NCI-H1105 (cell line): ENCODE measurements at regions not wholly inside any gene's neighbourhood (a gene's known extent, or its start where the extent isn't known, plus 50 kb on each side); places are given as distances from the start of the nearest gene placed in this dataset.
"Not testable (repeated sequence)": the region's sequence is repeated elsewhere in the genome, so short reads cannot be mapped to it uniquely, and the experiment has no call there.

ENCODE experiments used
- DNase-seq: peaks from one replicate; lab custom pipeline; 2025; lab: John Stamatoyannopoulos, UW

DNA sequence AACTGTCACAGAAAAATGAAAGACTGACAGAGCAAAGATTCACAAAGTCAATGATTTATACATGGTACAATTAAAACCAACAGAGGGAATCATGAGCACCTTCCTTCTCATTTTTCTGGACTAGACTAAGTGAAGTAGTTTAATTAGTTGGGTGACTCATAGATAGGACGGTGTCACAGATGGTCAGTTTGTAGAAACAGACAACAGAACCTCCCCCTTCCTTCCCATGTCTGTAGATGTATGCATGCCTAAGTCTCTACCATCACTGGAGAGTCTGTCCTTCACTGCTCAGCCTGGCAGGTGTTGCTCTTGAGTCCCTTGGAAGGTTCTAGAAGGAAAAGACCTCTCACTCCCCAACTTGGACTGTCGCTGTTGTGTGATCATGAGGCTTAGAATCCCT is 75.4 kb upstream of the EEF1E1 start:
- no peak for DNase-seq

DNA sequence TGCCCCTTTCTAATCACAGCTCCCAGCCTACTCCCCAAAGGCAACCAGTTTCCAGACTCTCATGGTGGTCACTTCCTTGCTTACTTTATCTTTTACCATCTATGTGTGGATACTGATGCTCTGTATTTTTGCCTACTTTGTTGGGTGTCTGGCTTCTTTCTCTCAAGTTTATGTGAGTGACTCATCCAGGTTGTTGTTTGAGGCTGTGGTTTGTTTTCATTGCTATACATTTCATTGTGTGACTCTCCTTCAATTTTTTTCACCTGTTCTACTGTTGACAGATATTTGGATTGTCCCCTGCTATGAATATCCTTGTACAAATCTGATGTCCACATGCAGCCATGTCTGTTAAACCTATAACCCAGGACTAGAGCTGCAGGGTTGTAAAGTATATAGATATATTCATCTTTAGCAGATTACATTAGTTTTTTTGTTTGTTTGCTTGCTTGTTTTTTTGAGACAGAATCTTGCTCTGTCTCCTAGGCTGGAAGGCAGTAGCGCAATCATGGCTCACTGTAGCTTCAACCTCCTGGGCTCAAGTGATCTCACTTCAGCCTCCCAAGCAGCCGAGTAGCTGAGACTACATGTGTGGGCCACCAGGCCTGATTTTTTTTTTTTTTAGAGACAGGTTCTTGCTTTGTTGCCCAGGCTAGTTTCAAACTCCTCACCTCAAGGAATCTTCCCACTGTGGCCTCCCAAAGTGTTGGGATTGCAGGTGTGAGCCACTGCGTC is 72.9 kb upstream of the EEF1E1 start:
- DNase-seq: no peak

DNA sequence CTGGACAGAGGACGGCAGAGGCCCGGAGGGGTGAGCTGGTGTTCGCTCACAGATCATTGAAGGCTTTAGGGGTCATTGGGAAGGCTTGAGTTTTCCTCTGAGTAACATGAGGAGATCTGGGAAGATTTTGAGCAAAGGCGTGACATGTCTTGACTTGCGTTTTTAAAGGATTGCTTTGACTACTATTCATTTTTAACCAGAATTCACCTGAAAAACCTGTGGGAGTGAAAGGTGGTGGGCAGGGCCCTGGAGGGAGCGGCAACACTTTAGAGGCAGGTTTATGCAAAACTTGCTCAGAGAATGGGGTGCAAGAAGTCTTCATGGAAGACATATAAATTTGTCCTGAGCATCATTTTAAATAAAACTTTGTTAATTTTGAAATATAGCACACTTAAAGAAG is 72.2 kb upstream of the EEF1E1 start:
- DNase-seq: no peak

DNA sequence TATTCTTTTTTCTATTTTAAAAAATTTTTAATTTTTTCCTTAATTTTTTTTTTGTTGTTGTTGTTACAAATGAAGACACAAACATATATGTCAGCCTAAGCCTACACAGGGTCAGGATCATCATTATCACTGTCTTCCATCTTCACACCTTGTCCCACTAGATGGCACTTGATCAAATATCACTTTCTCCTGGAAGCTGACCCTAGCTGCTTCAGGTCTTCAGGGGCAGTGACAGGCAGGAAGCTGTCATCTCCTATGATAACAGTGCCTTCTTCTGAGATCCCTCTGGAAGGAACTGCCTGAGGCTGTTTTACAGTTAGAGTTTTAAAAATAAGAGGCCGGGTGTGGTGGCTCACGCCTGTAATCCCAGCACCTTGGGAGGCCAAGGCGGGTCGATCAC is 70.2 kb upstream of the EEF1E1 start:
- no peak for DNase-seq

DNA sequence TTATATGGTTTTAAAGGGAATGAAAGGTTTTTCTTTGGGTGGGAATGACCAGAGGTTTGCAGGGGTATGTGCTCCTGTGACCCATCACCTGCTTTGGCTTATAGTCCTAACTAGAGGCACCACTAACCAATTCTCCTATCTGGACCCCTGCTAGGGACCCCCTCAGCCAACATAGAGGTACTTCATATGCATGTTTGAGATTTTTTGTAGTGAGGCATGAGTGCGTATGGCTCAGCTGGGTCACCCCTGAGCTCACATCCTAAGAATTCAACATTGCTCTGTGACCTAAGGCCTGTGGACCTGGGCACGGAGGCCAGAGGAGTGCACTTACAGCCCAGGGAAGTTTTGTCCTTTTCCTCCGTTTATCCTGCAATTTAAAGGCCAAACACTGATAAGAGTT is 68.4 kb upstream of the EEF1E1 start:
- DNase-seq: no peak

DNA sequence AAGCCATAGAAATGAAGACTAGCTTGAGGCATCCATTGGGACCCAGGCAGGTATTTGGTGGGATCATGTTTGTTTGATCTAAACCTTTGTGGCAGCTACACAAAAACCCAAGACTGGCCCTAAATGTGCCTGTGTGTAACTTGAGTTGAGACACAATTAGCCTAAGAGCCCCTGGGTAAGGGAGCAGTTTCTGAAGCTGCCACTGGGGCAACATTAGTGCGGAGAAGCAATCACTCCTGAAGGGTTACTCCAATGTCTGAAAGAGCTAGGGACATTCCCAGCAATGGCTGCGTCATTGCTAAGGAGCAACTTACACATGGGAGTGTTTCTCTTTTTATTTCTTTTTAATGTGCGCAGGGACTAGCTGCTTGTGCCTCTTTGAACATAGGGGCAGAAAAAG is 67.9 kb upstream of the EEF1E1 start:
- no peak for DNase-seq

DNA sequence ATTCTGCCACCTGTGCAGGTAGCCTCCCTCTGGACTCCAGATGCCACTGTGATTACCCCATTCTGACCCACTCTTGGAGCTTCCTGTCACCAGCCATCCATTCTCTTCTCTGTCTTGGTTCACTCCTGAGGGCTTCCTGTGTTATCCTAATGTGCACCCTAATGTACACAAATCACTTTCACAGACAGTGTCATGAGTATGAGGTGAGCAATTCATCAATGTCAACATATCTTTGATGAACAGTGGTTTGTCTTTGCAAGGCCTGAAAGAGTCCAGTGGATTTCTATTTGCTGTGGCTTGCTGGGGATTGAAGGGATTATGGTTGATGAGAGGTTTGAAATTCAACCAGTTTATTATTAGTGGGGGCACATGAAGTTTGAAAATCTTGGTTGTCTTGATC is 63.8 kb upstream of the EEF1E1 start:
- no peak for DNase-seq

DNA sequence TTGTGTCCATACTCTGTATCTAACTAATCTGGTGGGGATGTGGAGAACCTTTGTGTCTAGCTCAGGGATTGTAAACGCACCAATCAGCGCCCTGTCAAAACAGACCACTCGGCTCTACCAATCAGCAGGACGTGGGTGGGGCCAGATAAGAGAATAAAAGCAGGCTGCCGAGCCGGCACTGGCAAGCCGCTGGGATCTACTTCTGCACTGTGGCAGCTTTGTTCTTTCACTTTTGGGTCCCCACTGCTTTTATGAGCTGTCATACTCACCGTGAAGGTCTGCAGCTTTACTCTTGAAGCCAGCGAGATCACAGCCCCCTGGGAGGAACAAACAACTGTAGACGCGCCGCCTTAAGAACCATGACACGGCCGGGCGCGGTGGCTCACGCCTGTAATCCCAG is 62.7 kb upstream of the EEF1E1 start:
- not testable (repeated sequence) for DNase-seq

DNA sequence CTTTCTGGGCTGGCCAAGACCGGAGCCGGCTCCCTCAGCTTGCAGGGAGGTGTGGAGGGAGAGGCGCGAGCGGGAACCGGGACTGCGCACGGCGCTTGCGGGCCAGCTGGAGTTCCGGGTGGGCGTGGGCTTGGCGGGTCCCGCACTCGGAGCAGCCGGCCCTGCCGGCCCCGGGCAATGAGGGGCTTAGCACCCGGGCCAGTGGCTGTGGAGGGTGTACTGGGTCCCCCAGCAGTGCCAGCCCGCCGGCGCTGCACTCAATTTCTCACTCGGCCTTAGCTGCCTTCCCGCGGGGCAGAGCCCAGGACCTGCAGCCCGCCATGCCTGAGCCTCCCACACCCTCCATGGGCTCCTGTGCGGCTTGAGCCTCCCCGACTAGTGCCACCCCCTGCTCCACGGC is 61.9 kb upstream of the EEF1E1 start:
- not testable (repeated sequence) for DNase-seq

DNA sequence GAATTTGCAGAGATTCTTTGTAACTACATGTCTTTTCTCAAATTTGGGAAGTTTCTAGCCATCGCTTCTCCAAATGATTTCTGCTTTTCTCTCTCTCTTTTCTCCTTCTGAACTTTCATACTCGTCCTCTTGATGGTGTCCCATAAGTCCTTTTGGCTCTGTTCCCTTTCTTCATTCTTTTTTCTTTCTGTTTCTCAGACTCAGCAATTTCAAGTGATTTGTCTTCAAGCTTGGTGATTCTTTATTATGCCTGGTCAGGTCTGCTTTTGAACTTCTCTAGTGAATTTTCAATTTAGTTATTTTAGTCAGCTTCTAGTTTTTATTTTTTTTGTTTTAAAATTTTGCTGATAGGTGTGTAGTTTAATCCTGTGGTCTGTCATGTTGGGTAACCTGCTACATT is 57.6 kb upstream of the EEF1E1 start:
- no peak for DNase-seq

DNA sequence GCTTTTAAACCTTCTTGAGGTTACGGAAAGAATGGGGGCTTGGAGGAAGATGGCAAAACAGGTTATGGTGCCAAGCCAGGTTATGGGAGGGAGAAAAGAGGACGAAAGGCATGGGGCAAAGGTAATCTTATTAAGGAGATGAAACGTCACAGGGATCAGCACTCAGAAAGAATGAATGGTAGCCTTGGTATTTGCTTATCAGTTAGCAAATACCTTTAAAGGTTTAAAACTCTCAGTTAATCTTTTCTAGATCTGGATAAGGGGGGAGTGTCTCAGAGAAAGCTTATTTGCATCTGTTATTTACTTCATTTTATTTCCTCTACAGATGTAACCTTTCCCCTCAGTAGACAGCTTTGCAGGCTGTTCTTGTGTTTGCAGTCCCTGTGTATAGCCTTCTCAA is 55.5 kb upstream of the EEF1E1 start:
- DNase-seq: no peak

DNA sequence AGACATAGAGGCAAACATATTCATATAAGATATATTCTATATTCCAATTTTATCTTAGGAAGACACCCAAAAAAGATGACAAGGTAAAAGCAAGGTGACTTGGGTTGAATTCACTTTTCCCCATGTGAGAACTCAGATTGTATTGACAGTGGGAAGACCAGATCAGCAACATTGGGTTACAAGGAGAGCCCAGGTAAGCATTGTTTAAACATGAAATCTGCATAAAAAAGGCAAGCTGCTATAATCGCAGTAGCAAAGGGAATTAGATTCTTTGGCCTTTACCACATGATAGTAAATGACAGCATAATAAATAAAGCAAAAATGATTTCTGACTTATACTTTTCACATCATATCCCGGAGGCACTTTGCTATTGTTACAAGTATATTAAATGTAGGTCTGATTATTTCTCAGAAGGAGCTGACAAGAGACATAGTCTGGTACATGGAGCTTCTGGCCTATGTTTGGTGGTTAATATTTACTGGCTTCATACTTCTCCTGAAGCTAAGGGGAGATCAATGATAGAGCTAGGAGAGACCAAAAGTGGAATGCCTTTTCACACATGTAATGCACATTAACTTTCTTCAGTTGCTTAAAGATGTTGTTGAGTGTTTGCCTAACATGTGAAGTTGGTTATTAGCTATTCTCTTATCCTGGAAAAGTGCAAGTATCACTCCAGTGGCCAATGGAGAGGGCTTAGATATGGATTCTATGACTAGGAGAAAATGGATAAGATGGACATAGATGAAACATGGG is 53.1 kb upstream of the EEF1E1 start:
- DNase-seq: no peak
